ENCODE measurements at regions not wholly inside any gene's neighbourhood (a gene's known extent, or its start where the extent isn't known, plus 50 kb on each side); places are given as distances from the start of the nearest gene placed in this dataset.
"Not testable (repeated sequence)": the region's sequence is repeated elsewhere in the genome, so short reads cannot be mapped to it uniquely, and the experiment has no call there.

GRCh38 chrX:3876393-3876792 is 162.9 kb upstream of the PRKX start:
- not testable (repeated sequence) for DNase-seq; H3K27me3 ChIP-seq (ENCODE audit: control insufficient read depth, insufficient read depth, low read length); H3K36me3 ChIP-seq (replicated peaks; ENCODE audit: control insufficient read depth, insufficient read depth, low read length); H3K4me3 ChIP-seq (ENCODE audit: insufficient read depth, low read depth, low read length)

- not testable (repeated sequence) for H3K4me3 ChIP-seq (ENCODE audit: insufficient read depth, low read depth, low read length); DNase-seq; H3K36me3 ChIP-seq (replicated peaks; ENCODE audit: control insufficient read depth, insufficient read depth, low read length); H3K27me3 ChIP-seq (ENCODE audit: control insufficient read depth, insufficient read depth, low read length)
Measured at GRCh38 chrX:3875638-3876037, 162.2 kb upstream of the PRKX start.

GRCh38 chrX:3872226-3872879 is 158.9 kb upstream of the PRKX start:
- H3K4me3 ChIP-seq (ENCODE audit: insufficient read depth, low read depth, low read length); DNase-seq; H3K27me3 ChIP-seq (ENCODE audit: control insufficient read depth, insufficient read depth, low read length); H3K36me3 ChIP-seq (replicated peaks; ENCODE audit: control insufficient read depth, insufficient read depth, low read length): not testable (repeated sequence)

- not testable (repeated sequence) for H3K36me3 ChIP-seq (replicated peaks; ENCODE audit: control insufficient read depth, insufficient read depth, low read length); DNase-seq; H3K4me3 ChIP-seq (ENCODE audit: insufficient read depth, low read depth, low read length); H3K27me3 ChIP-seq (ENCODE audit: control insufficient read depth, insufficient read depth, low read length)
Measured at GRCh38 chrX:3867067-3867831, 153.8 kb upstream of the PRKX start.

- not testable (repeated sequence) for H3K27me3 ChIP-seq (ENCODE audit: control insufficient read depth, insufficient read depth, low read length); H3K4me3 ChIP-seq (ENCODE audit: insufficient read depth, low read depth, low read length); DNase-seq; H3K36me3 ChIP-seq (replicated peaks; ENCODE audit: control insufficient read depth, insufficient read depth, low read length)
Measured at GRCh38 chrX:3858332-3858731, 144.9 kb upstream of the PRKX start.

GRCh38 chrX:3843522-3844145 is 130.2 kb upstream of the PRKX start:
- not testable (repeated sequence) for H3K36me3 ChIP-seq (replicated peaks; ENCODE audit: control insufficient read depth, insufficient read depth, low read length); H3K27me3 ChIP-seq (ENCODE audit: control insufficient read depth, insufficient read depth, low read length); DNase-seq
- peak overlapping the region; percentile 40 for H3K4me3 ChIP-seq (ENCODE audit: insufficient read depth, low read depth, low read length)

- H3K27me3 ChIP-seq (ENCODE audit: control insufficient read depth, insufficient read depth, low read length); DNase-seq; H3K36me3 ChIP-seq (replicated peaks; ENCODE audit: control insufficient read depth, insufficient read depth, low read length): not testable (repeated sequence)
- H3K4me3 ChIP-seq (ENCODE audit: insufficient read depth, low read depth, low read length) = peak overlapping the region; percentile 40
Measured at GRCh38 chrX:3842822-3843521, 129.5 kb upstream of the PRKX start.

GRCh38 chrX:3838754-3839153 is 125.3 kb upstream of the PRKX start:
- not testable (repeated sequence) for DNase-seq; H3K27me3 ChIP-seq (ENCODE audit: control insufficient read depth, insufficient read depth, low read length); H3K4me3 ChIP-seq (ENCODE audit: insufficient read depth, low read depth, low read length); H3K36me3 ChIP-seq (replicated peaks; ENCODE audit: control insufficient read depth, insufficient read depth, low read length)

GRCh38 chrX:3837958-3838643 is 124.7 kb upstream of the PRKX start:
- not testable (repeated sequence) for DNase-seq; H3K4me3 ChIP-seq (ENCODE audit: insufficient read depth, low read depth, low read length); H3K27me3 ChIP-seq (ENCODE audit: control insufficient read depth, insufficient read depth, low read length); H3K36me3 ChIP-seq (replicated peaks; ENCODE audit: control insufficient read depth, insufficient read depth, low read length)

GRCh38 chrX:3837211-3837610 is 123.8 kb upstream of the PRKX start:
- not testable (repeated sequence) for H3K36me3 ChIP-seq (replicated peaks; ENCODE audit: control insufficient read depth, insufficient read depth, low read length); DNase-seq; H3K27me3 ChIP-seq (ENCODE audit: control insufficient read depth, insufficient read depth, low read length); H3K4me3 ChIP-seq (ENCODE audit: insufficient read depth, low read depth, low read length)

GRCh38 chrX:3833761-3834542 is 120.5 kb upstream of the PRKX start:
- H3K4me3 ChIP-seq (ENCODE audit: insufficient read depth, low read depth, low read length); DNase-seq; H3K36me3 ChIP-seq (replicated peaks; ENCODE audit: control insufficient read depth, insufficient read depth, low read length): not testable (repeated sequence)

GRCh38 chrX:3830020-3830419 is 116.6 kb upstream of the PRKX start:
- not testable (repeated sequence) for H3K36me3 ChIP-seq (replicated peaks; ENCODE audit: control insufficient read depth, insufficient read depth, low read length); H3K27me3 ChIP-seq (ENCODE audit: control insufficient read depth, insufficient read depth, low read length); H3K4me3 ChIP-seq (ENCODE audit: insufficient read depth, low read depth, low read length); DNase-seq

More at GRCh38 chrX:3833761-3834542, 120.5 kb upstream of the PRKX start:
- not testable (repeated sequence) for H3K27me3 ChIP-seq (ENCODE audit: control insufficient read depth, insufficient read depth, low read length)

- not testable (repeated sequence) for H3K27me3 ChIP-seq (ENCODE audit: control insufficient read depth, insufficient read depth, low read length); H3K4me3 ChIP-seq (ENCODE audit: insufficient read depth, low read depth, low read length); H3K36me3 ChIP-seq (replicated peaks; ENCODE audit: control insufficient read depth, insufficient read depth, low read length); DNase-seq
Measured at GRCh38 chrX:3829041-3829531, 115.6 kb upstream of the PRKX start.

Measured in H7 (cell line).